Ascending aorta (tissue), 2 donors: ENCODE measurements at regions not wholly inside any gene's neighbourhood (a gene's known extent, or its start where the extent isn't known, plus 50 kb on each side); places are given as distances from the start of the nearest gene placed in this dataset.

Source experiments
- DNase-seq, 2 donors: peaks; one replicate each; pipeline ENCODE4 v3.0.0-alpha.2; 2019; ENCODE audit warnings: low spot score in 2 of 2
- H3K27ac ChIP-seq, 2 donors: fragments of 200-600 bp; sonication (generic); one replicate each; pipeline ENCODE4 v1.5.1; 2016 to 2017; ENCODE audit warnings: mild to moderate bottlenecking in 1 of 2
- H3K27me3 ChIP-seq: fragments of 200-600 bp; sonication (generic); one replicate; pipeline ENCODE4 v1.5.1; 2017
- H3K36me3 ChIP-seq, 2 donors: fragments of 200-600 bp; sonication (generic); one replicate each; pipeline ENCODE4 v1.5.1; 2016
- H3K4me1 ChIP-seq, 2 donors: fragments of 200-600 bp; sonication (generic); one replicate each; pipeline ENCODE4 v1.5.1; 2016 to 2017; ENCODE audit warnings: mild to moderate bottlenecking in 1 of 2
- H3K4me3 ChIP-seq, 2 donors: fragments of 200-600 bp; sonication (generic); one replicate each; pipeline ENCODE4 v1.5.1; 2016 to 2017; ENCODE audit warnings: mild to moderate bottlenecking in 1 of 2
- H3K9me3 ChIP-seq, 2 donors: fragments of 200-600 bp; sonication (generic); one replicate each; pipeline ENCODE4 v1.5.1; 2016
- intact Hi-C: fragments of 100-400 bp; cut with DNase I; formaldehyde crosslinking; loops from one replicate; pipeline ENCODE4 v1.15.1; 2023
- TF ChIP-seq, protein P1 (sequence below), 3 experiments: fragments of 200-600 bp in 2 of 3; fragments of 450-650 bp in 1 of 3; sonication (generic) in 2 of 3; IDR thresholded peaks; one replicate each; pipeline ENCODE4 v1.5.1; 2016 to 2019; ENCODE audit warnings: antibody characterized with exemption in 3 of 3, mild to moderate bottlenecking in 1 of 3, moderate library complexity in 1 of 3

DNA sequence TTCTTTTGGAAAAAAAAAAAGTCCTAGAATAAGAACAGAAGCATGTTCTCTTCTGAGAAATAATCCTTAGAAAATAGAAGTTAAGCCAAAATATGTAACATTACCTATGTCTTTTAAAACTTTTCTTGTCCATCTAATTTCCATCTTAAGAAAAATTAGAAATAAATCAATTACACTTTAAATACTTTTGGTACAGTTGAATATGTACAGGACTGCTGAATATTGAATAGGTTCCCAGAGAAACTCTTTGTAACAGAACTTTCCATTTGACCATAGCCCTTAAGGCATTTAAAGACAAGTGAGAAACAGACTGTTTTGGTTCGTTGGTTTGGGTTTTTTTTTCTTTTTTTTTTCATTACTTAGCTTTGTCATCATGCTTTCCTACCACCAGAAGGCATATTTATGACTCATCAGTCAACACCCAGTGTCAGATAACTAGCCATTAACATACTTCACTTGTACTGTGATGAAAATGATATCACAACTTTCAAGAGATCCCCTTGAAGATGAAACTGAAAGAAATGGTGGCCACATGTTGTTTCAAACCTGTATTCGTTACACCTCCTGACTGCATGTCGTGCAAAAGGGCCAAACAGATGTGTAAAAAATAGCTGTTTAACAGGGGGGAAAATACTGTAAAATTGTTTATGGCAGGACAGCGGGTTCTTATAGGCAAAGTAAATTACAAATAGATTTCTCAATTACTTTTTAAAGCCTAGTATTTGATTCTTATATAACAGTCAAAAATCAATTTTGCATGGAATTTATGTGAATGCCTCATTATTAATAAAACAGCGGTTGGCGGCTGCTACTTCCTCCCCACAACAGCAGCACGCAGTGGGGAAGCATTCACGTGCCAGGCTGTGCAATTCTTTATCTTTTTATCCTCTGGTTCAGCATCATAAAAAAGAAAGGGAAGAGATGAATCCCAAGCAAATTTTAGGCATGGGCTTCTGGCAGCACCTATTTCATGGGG is 280.7 kb upstream of the HNRNPA3 start:
- intact Hi-C loops, result no loop called here
- Histone ChIP-seq H3K36me3 (no peaks in the 10 kb centered on the region), H3K27me3 (no peaks in the 10 kb centered on the region), H3K4me1 (no peaks in the 10 kb centered on the region), H3K27ac (no peak overlapping the region), H3K4me3 (no peak overlapping the region), H3K9me3 (no peaks in the 10 kb centered on the region)
- DNase-seq, result no peak
- TF ChIP-seq, protein P1, sequence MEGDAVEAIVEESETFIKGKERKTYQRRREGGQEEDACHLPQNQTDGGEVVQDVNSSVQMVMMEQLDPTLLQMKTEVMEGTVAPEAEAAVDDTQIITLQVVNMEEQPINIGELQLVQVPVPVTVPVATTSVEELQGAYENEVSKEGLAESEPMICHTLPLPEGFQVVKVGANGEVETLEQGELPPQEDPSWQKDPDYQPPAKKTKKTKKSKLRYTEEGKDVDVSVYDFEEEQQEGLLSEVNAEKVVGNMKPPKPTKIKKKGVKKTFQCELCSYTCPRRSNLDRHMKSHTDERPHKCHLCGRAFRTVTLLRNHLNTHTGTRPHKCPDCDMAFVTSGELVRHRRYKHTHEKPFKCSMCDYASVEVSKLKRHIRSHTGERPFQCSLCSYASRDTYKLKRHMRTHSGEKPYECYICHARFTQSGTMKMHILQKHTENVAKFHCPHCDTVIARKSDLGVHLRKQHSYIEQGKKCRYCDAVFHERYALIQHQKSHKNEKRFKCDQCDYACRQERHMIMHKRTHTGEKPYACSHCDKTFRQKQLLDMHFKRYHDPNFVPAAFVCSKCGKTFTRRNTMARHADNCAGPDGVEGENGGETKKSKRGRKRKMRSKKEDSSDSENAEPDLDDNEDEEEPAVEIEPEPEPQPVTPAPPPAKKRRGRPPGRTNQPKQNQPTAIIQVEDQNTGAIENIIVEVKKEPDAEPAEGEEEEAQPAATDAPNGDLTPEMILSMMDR (IDR thresholded peaks at IDR 0.05), result no peak

DNA sequence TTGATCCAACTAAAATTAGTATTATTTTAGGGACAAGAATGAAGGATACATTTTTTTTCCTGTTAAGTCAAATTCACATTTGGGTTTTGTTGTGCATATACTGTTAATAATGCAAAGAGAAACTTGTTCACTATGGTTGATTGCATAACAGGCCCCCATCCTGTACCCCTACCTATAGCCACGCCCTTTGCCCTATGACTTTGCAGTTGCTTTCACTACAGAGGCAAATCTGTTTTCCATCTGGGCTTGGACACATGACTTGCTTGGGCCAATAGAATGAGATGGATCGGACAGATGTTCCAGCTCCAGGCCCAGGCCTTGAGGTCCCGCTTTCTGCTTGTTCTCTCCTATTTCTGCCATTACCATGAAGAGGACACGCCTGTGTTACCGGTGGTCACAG is 278.5 kb upstream of the HNRNPA3 start:
- intact Hi-C loops, result no loop called here
- DNase-seq, result no peak

DNA sequence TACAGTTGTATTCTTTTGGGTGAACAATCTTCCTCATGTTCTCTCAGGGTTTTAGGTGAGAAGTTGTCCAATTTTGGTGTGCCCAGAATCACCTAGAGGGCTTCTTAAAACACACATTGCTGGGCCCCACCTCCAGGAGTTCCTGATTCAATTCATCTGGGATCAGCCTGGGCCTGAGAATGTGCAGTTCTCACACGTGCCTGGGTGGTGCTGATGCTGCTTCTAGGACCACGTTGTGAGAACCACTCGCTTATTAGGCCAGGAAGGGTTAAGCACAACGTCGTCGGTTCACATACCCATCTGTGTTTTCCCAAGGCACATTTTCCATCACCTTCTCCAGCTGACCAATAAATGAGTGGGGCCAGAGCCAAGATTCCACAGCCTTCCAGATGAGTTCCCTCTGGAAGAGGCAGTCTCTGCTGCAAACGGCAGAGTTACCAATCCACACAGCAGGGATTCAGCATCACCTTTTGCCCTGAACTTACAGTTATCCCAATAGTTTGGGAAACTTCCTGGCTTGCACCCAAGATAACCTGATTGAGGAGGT is 277.7 kb upstream of the HNRNPA3 start:
- no peak for DNase-seq
- Histone ChIP-seq H3K27me3 (no peaks in the 10 kb centered on the region), H3K4me1 (no peaks in the 10 kb centered on the region)

More for the DNA sequence above, 278.5 kb upstream of the HNRNPA3 start:
- Histone ChIP-seq H3K36me3 (no peaks in the 10 kb centered on the region), H3K27me3 (no peaks in the 10 kb centered on the region), H3K4me3 (no peak overlapping the region), H3K27ac (no peak overlapping the region), H3K4me1 (no peaks in the 10 kb centered on the region), H3K9me3 (no peaks in the 10 kb centered on the region)
- TF ChIP-seq, protein P1 (IDR thresholded peaks at IDR 0.05), result no peak

DNA sequence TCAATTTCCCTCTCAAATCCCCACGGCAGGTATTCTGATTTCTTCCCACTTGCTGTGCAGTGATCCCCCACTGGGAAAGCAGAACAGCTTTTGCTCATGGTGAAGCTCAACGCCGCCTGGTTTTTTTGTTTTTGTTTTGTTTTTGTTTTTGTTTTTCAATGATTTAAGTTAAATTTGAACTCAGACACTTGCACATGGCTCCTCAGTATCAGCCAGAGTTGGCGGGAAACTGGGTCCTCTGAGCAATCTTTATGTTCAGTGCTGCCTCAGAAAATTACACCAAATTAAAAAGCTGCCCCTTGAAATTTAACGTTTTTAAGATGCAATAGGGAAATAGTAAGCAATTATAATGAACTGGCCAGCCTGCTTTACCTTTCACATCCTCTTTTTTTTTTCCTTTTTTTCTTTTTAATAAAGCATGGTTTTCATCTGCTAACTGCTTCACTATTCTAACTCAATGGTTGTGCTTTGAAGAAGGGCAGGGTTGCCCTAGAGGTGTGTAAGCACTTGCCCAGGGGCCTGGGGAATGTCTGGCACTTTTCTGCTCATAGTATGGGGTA is 277.0 kb upstream of the HNRNPA3 start:
- H3K4me3 ChIP-seq, result no peak overlapping the region
- DNase-seq, result no peak
- H3K27me3 ChIP-seq, result no peaks in the 10 kb centered on the region
- intact Hi-C loops, result no loop called here
- no peak overlapping the region for H3K27ac ChIP-seq
- TF ChIP-seq, protein P1 (IDR thresholded peaks at IDR 0.05), result no peak
- no peaks in the 10 kb centered on the region for H3K9me3 ChIP-seq
- H3K4me1 ChIP-seq, result no peaks in the 10 kb centered on the region
- H3K36me3 ChIP-seq, result no peaks in the 10 kb centered on the region

More for the DNA sequence above, 277.7 kb upstream of the HNRNPA3 start:
- H3K36me3 ChIP-seq, result no peaks in the 10 kb centered on the region
- H3K27ac ChIP-seq, result no peak overlapping the region
- TF ChIP-seq, protein P1 (IDR thresholded peaks at IDR 0.05), result no peak
- H3K9me3 ChIP-seq, result no peaks in the 10 kb centered on the region
- intact Hi-C loops, result no loop called here
- H3K4me3 ChIP-seq, result no peak overlapping the region

DNA sequence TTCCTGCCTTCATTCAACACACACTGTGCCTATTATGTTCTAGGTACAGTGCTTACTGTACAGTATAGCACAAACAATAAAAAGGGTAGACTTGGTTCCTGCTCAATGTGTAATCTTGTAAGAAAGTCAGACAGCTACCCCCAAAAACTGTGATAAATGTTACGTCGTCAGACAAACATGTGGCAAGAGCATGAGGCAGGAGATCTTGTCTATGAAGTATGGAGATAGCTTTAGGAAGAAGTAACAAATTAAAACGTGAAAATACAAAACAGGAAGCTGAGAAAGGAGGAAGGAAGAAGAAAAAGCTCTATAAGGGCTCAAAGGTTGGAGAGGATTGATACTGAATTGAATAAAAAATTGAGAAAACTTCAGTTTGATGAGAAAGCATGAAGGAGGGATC is 276.2 kb upstream of the HNRNPA3 start:
- Histone ChIP-seq H3K4me3 (no peak overlapping the region), H3K27ac (no peak overlapping the region), H3K4me1 (no peaks in the 10 kb centered on the region), H3K9me3 (no peaks in the 10 kb centered on the region), H3K27me3 (no peaks in the 10 kb centered on the region), H3K36me3 (no peaks in the 10 kb centered on the region)
- no peak for DNase-seq
- TF ChIP-seq, protein P1 (IDR thresholded peaks at IDR 0.05), result no peak
- intact Hi-C loops, result no loop called here
